ENCODE measurements at regions not wholly inside any gene's neighbourhood (a gene's known extent, or its start where the extent isn't known, plus 50 kb on each side); places are given as distances from the start of the nearest gene placed in this dataset.

DNA sequence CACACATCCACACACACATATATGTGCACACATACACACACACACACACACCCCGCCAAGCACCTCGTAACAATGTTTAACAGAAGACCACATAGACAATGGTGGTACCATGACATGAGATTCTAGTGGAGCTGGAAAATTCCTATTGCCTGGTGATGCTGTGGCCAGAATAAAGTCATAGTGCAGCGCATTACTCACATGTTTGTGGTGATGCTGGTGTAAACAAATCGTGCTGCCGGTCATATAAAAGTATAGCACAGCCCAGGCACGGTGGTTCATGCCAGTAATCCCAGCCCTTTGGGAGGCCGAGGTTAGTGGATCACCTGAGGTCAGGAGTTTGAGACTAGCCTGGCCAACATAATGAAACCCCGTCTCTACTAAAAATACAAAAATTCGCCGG is 275.2 kb downstream of the TRIML1 start:
- ATAC-seq (ENCODE audit: poor library complexity) (no peak), DNase-seq (no peak)
- peaks cover 0 to 21% of the 10 kb centered on the region in 2 experiments for H3K9me3 ChIP-seq (ENCODE audit: control insufficient read depth in 1 of 2, insufficient read depth in 1 of 2, low read length in 2 of 2)
- POLR2A ChIA-PET, result no interaction called here
- no peaks in the 10 kb centered on the region for H3K4me1 ChIP-seq (ENCODE audit: insufficient read depth, low read length)
- Mint-ChIP-seq H3K9me3 (peaks cover 11% of the 10 kb centered on the region), H3K27ac (no peak overlapping the region), H3K36me3 (ENCODE audit: low read depth) (no peaks in the 10 kb centered on the region), H3K4me3 (no peak overlapping the region), H3K4me1 (ENCODE audit: low read depth) (no peaks in the 10 kb centered on the region), H3K27me3 (no peaks in the 10 kb centered on the region)
- H3K4me3 ChIP-seq (ENCODE audit: low read length), result no peak overlapping the region
- no peaks in the 10 kb centered on the region for H3K36me3 ChIP-seq (ENCODE audit: insufficient read depth, low read length)
- intact Hi-C loops (cut with DNase I, micrococcal nuclease), result no loop called here
- TF ChIP-seq, protein P1, sequence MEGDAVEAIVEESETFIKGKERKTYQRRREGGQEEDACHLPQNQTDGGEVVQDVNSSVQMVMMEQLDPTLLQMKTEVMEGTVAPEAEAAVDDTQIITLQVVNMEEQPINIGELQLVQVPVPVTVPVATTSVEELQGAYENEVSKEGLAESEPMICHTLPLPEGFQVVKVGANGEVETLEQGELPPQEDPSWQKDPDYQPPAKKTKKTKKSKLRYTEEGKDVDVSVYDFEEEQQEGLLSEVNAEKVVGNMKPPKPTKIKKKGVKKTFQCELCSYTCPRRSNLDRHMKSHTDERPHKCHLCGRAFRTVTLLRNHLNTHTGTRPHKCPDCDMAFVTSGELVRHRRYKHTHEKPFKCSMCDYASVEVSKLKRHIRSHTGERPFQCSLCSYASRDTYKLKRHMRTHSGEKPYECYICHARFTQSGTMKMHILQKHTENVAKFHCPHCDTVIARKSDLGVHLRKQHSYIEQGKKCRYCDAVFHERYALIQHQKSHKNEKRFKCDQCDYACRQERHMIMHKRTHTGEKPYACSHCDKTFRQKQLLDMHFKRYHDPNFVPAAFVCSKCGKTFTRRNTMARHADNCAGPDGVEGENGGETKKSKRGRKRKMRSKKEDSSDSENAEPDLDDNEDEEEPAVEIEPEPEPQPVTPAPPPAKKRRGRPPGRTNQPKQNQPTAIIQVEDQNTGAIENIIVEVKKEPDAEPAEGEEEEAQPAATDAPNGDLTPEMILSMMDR (IDR thresholded peaks at IDR 0.05), result no peak
- H3K27ac ChIP-seq (ENCODE audit: low read depth in 1 of 2, low read length in 2 of 2), result no peak overlapping the region
- CTCF ChIA-PET, result no interaction called here
- no peaks in the 10 kb centered on the region for H3K27me3 ChIP-seq (ENCODE audit: control insufficient read depth in 1 of 2, insufficient read depth in 2 of 2, low read length in 2 of 2)

DNA sequence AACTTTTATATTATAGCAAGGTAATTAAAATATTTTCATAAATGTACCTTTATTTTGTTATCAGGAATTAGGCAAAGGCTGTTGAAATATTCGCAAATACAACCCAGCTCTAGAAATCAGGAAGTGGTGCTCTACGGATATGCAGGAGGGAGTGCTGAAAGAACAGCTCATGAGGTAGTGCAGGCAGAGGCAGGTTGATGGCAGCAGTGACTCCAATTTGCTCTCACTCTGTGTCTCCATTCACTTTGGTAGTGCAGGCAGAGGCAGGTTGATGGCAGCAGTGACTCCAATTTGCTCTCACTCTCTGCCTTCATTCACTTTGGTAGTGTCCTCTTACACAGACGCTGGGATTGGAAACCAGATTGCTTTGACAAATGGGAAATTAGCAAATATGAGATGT is 277.9 kb downstream of the TRIML1 start:
- H3K36me3 ChIP-seq (ENCODE audit: insufficient read depth, low read length), result no peaks in the 10 kb centered on the region
- H3K36me3 Mint-ChIP-seq (ENCODE audit: low read depth), result no peaks in the 10 kb centered on the region
- H3K27ac Mint-ChIP-seq, result no peak overlapping the region
- no peak overlapping the region for H3K27ac ChIP-seq (ENCODE audit: low read depth in 1 of 2, low read length in 2 of 2)
- ATAC-seq (ENCODE audit: poor library complexity) (no peak), DNase-seq (no peak)
- intact Hi-C loops (cut with DNase I, micrococcal nuclease), result no loop called here
- H3K27me3 Mint-ChIP-seq, result no peaks in the 10 kb centered on the region
- no peaks in the 10 kb centered on the region for H3K4me1 Mint-ChIP-seq (ENCODE audit: low read depth)
- no peaks in the 10 kb centered on the region for H3K27me3 ChIP-seq (ENCODE audit: control insufficient read depth in 1 of 2, insufficient read depth in 2 of 2, low read length in 2 of 2)
- ChIA-PET POLR2A (no interaction called here), CTCF (no interaction called here)
- TF ChIP-seq, protein P1 (IDR thresholded peaks at IDR 0.05), result no peak
- peaks cover 9% of the 10 kb centered on the region for H3K9me3 Mint-ChIP-seq
- no peaks in the 10 kb centered on the region for H3K4me1 ChIP-seq (ENCODE audit: insufficient read depth, low read length)
- H3K4me3 ChIP-seq (ENCODE audit: low read length), result no peak overlapping the region
- H3K4me3 Mint-ChIP-seq, result no peak overlapping the region
- H3K9me3 ChIP-seq (ENCODE audit: control insufficient read depth in 1 of 2, insufficient read depth in 1 of 2, low read length in 2 of 2), result peaks cover 0 to 9% of the 10 kb centered on the region in 2 experiments

DNA sequence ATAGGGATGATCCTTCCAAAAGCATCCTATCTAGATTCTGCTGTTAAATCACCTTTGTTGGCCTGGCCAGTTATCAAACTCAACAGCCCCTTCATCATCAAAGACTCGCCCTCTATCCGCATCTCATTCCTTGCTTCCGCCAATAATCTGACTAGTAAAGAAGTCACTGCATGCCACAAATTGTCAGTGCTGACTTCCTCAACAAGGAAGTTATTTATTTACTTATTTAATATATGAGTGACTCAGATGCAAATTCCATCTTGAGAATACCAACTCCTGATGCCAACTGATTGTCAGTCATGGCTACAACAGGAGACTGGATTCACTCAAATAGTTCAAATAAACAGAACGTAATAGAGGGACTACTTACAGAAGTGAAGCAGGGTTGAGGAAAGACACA is 283.8 kb downstream of the TRIML1 start:
- no peaks in the 10 kb centered on the region for H3K4me1 ChIP-seq (ENCODE audit: insufficient read depth, low read length)
- no peaks in the 10 kb centered on the region for H3K36me3 ChIP-seq (ENCODE audit: insufficient read depth, low read length)
- no peak for ATAC-seq (ENCODE audit: poor library complexity)
- CTCF ChIA-PET, result no interaction called here
- intact Hi-C loops (cut with DNase I, micrococcal nuclease), result no loop called here
- POLR2A ChIA-PET, result no interaction called here
- H3K9me3 ChIP-seq (ENCODE audit: control insufficient read depth in 1 of 2, insufficient read depth in 1 of 2, low read length in 2 of 2), result peaks cover 0 to 3% of the 10 kb centered on the region in 2 experiments
- Mint-ChIP-seq H3K36me3 (ENCODE audit: low read depth) (no peaks in the 10 kb centered on the region), H3K4me3 (no peak overlapping the region), H3K27ac (no peak overlapping the region), H3K4me1 (ENCODE audit: low read depth) (no peaks in the 10 kb centered on the region), H3K27me3 (no peaks in the 10 kb centered on the region), H3K9me3 (peaks cover 2% of the 10 kb centered on the region)
- no peak for DNase-seq
- TF ChIP-seq, protein P1 (IDR thresholded peaks at IDR 0.05), result no peak
- H3K27ac ChIP-seq (ENCODE audit: low read depth in 1 of 2, low read length in 2 of 2), result no peak overlapping the region
- H3K27me3 ChIP-seq (ENCODE audit: control insufficient read depth in 1 of 2, insufficient read depth in 2 of 2, low read length in 2 of 2), result no peaks in the 10 kb centered on the region
- H3K4me3 ChIP-seq (ENCODE audit: low read length), result no peak overlapping the region

Data from CD4-positive, alpha-beta T cell (primary cell).